Astrocyte (in vitro differentiated cells and primary cell): ENCODE measurements at regions not wholly inside any gene's neighbourhood (a gene's known extent, or its start where the extent isn't known, plus 50 kb on each side); places are given as distances from the start of the nearest gene placed in this dataset.

ENCODE experiments used
- DNase-seq: peaks from one replicate; pipeline ENCODE4 v3.0.0-alpha.2; 2010; ENCODE audit warnings: low read depth
- FAIRE-seq: peaks from 2 replicates; lab custom pipeline; 2011; peaks lifted over from hg19 to GRCh38; lab: Jason Lieb, UNC
- H2AFZ ChIP-seq: 2 replicates; pipeline ENCODE4 v1.6.0; 2012; ENCODE audit warnings: low read depth, low read length, inconsistent platforms
- H3K27ac ChIP-seq: 2 replicates; pipeline ENCODE4 v1.5.1; 2011; ENCODE audit warnings: low read depth, low read length, inconsistent platforms
- H3K27me3 ChIP-seq: 2 replicates; pipeline ENCODE4 v1.6.0; 2011; ENCODE audit warnings: low read length, inconsistent platforms; ENCODE audit not compliant: insufficient read depth
- H3K36me3 ChIP-seq: 2 replicates; pipeline ENCODE4 v1.5.1; 2011; ENCODE audit warnings: low read length, inconsistent platforms; ENCODE audit not compliant: insufficient read depth
- H3K4me1 ChIP-seq: 2 replicates; pipeline ENCODE4 v1.5.1; 2011; ENCODE audit warnings: low read length, inconsistent platforms; ENCODE audit not compliant: insufficient read depth
- H3K4me2 ChIP-seq: 2 replicates; pipeline ENCODE4 v1.6.0; 2012; ENCODE audit warnings: low read length, inconsistent platforms
- H3K4me3 ChIP-seq: 2 replicates; pipeline ENCODE4 v1.5.1; 2011; ENCODE audit warnings: low read depth, mild to moderate bottlenecking, low read length, inconsistent platforms; ENCODE audit not compliant: insufficient read depth
- H3K79me2 ChIP-seq: 2 replicates; pipeline ENCODE4 v1.6.0; 2012; ENCODE audit warnings: mild to moderate bottlenecking, low read length, inconsistent platforms; ENCODE audit not compliant: insufficient read depth
- H3K9ac ChIP-seq: 2 replicates; pipeline ENCODE4 v1.6.0; 2012; ENCODE audit warnings: mild to moderate bottlenecking, low read length, inconsistent platforms
- H3K9me3 ChIP-seq: 2 replicates; pipeline ENCODE4 v1.5.1; 2012; ENCODE audit warnings: low read depth, mild to moderate bottlenecking, low read length, inconsistent platforms; ENCODE audit not compliant: insufficient read depth
- H4K20me1 ChIP-seq: 2 replicates; pipeline ENCODE4 v1.6.0; 2012; ENCODE audit warnings: low read length, inconsistent platforms; ENCODE audit not compliant: insufficient read depth
- H3K27ac Mint-ChIP-seq: one replicate; pipeline ENCODE4 v1.8.0; 2021; ENCODE audit warnings: mild to moderate bottlenecking, mixed read lengths; ENCODE audit not compliant: unreplicated experiment
- H3K27me3 Mint-ChIP-seq: one replicate; pipeline ENCODE4 v1.8.0; 2021; ENCODE audit warnings: low read depth, mixed read lengths; ENCODE audit not compliant: unreplicated experiment
- H3K36me3 Mint-ChIP-seq: one replicate; pipeline ENCODE4 v1.8.0; 2021; ENCODE audit warnings: low read depth, mixed read lengths; ENCODE audit not compliant: unreplicated experiment
- H3K4me1 Mint-ChIP-seq: one replicate; pipeline ENCODE4 v1.8.0; 2021; ENCODE audit warnings: low read depth, mixed read lengths; ENCODE audit not compliant: unreplicated experiment
- H3K4me3 Mint-ChIP-seq: one replicate; pipeline ENCODE4 v1.8.0; 2021; ENCODE audit warnings: mild to moderate bottlenecking, moderate library complexity, mixed read lengths; ENCODE audit not compliant: unreplicated experiment
- H3K9me3 Mint-ChIP-seq: one replicate; pipeline ENCODE4 v1.8.0; 2021; ENCODE audit warnings: mild to moderate bottlenecking, mixed read lengths; ENCODE audit not compliant: unreplicated experiment
- EZH2 ChIP-seq: IDR thresholded peaks from 2 replicates; pipeline ENCODE4 v1.6.1; 2012; ENCODE audit warnings: mild to moderate bottlenecking, low read length, inconsistent platforms; ENCODE audit not compliant: insufficient read depth
- TF ChIP-seq, protein P1 (sequence below): IDR thresholded peaks from 2 replicates; pipeline ENCODE4 v1.5.1; 2011; ENCODE audit warnings: low read depth, mild to moderate bottlenecking, inconsistent platforms, low read length, moderate library complexity; ENCODE audit not compliant: insufficient read depth

DNA sequence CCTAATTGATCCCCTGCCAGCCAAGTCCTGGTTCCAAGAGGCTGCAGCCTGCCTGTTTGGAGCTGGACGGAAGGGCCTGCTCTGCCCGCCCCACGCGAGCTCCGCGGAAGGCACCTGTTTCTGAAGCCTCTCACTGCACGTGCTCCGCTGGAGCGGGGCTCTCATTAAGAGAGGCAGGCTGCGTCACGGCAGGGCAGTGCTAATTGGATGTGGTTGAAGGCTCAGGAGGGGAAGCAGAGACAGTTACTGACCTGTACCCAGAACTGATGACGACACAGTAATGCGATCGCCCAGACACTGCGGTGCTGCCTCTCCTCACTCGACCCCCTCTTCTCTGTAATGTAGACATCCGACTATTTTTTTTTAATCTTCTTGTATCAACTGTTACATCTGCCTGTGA, 411.1 kb upstream of the MGMT start:
- Histone ChIP-seq H3K4me3 (no peak overlapping the region), H3K4me2 (no peak overlapping the region), H3K79me2 (no peaks in the 10 kb centered on the region), H2AFZ (no peak overlapping the region), H3K27ac (no peak overlapping the region), H3K9me3 (no peaks in the 10 kb centered on the region), H3K9ac (no peak overlapping the region), H3K36me3 (no peaks in the 10 kb centered on the region), H3K4me1 (no peaks in the 10 kb centered on the region), H4K20me1 (no peaks in the 10 kb centered on the region), H3K27me3 (no peaks in the 10 kb centered on the region)
- Mint-ChIP-seq H3K36me3 (no peaks in the 10 kb centered on the region), H3K27me3 (peaks cover 12% of the 10 kb centered on the region), H3K9me3 (peaks cover 3% of the 10 kb centered on the region), H3K4me3 (no peak overlapping the region), H3K27ac (no peak overlapping the region), H3K4me1 (no peaks in the 10 kb centered on the region)
- DNase-seq (no peak), FAIRE-seq (no peak)
- TF ChIP-seq, protein P1, sequence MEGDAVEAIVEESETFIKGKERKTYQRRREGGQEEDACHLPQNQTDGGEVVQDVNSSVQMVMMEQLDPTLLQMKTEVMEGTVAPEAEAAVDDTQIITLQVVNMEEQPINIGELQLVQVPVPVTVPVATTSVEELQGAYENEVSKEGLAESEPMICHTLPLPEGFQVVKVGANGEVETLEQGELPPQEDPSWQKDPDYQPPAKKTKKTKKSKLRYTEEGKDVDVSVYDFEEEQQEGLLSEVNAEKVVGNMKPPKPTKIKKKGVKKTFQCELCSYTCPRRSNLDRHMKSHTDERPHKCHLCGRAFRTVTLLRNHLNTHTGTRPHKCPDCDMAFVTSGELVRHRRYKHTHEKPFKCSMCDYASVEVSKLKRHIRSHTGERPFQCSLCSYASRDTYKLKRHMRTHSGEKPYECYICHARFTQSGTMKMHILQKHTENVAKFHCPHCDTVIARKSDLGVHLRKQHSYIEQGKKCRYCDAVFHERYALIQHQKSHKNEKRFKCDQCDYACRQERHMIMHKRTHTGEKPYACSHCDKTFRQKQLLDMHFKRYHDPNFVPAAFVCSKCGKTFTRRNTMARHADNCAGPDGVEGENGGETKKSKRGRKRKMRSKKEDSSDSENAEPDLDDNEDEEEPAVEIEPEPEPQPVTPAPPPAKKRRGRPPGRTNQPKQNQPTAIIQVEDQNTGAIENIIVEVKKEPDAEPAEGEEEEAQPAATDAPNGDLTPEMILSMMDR = no peak
- TF ChIP-seq EZH2 = no peak

DNA sequence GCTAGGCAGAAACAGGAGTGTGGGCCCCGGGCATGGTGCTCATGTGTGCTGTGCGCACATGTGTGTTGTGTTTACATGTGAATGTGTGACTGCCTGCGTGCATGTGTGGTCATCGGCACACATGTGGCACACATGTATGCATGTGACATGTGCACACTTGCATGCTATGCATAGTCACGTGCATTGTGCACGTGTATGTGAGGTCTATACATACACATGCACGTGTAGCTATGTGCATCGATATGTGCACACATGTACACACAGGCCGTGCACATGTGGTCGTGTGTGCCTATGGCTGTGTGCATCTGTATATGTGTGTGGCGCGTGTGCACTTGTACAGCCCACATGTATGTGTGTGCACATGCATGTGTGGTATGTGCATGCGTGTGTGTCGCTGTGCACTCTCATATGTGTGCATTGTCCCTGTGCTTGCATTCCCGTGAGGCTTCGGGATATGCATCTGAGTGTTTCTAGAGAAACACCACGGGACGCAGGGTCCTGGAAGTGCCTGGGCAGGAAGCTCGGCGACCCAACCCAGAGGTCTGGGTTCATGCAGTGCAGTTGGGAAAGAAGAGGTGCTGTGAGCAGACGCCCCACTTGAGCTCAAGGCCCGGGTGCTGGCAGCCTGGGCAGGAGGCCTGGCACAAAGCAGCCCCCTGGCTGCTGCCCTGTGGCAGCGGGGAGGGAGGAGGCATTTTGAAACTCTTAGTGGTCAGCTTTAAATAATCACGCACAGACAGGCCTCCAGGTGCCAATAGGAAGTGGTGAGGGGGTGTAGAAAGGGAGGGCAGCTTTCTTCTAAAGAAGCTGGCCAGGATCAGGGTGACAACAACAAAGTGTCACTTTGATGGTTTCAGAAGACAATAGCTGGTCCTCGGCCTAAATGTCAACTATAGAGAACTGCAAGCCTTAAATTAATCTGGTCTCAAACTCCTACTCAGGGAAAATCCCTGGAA, 410.0 kb upstream of the MGMT start:
- no peaks in the 10 kb centered on the region for H3K9me3 ChIP-seq

More for the DNA sequence above, 410.0 kb upstream of the MGMT start:
- H2AFZ ChIP-seq = no peak overlapping the region
- no peaks in the 10 kb centered on the region for H3K4me1 ChIP-seq
- H3K4me3 ChIP-seq = no peak overlapping the region
- no peaks in the 10 kb centered on the region for H3K36me3 Mint-ChIP-seq
- H3K27ac ChIP-seq = no peak overlapping the region
- no peaks in the 10 kb centered on the region for H3K4me1 Mint-ChIP-seq
- no peaks in the 10 kb centered on the region for H3K36me3 ChIP-seq
- TF ChIP-seq, protein P1 = no peak
- no peak for TF ChIP-seq EZH2
- H3K4me3 Mint-ChIP-seq = no peak overlapping the region
- H3K27me3 ChIP-seq = no peaks in the 10 kb centered on the region
- H3K4me2 ChIP-seq = no peak overlapping the region
- no peak overlapping the region for H3K27ac Mint-ChIP-seq
- peaks cover 12% of the 10 kb centered on the region for H3K27me3 Mint-ChIP-seq
- peaks cover 3% of the 10 kb centered on the region for H3K9me3 Mint-ChIP-seq
- H3K79me2 ChIP-seq = no peaks in the 10 kb centered on the region
- H4K20me1 ChIP-seq = no peaks in the 10 kb centered on the region
- FAIRE-seq (no peak), DNase-seq (no peak)
- H3K9ac ChIP-seq = no peak overlapping the region
